ENCODE measurements at regions not wholly inside any gene's neighbourhood (a gene's known extent, or its start where the extent isn't known, plus 50 kb on each side); places are given as distances from the start of the nearest gene placed in this dataset.

DNA sequence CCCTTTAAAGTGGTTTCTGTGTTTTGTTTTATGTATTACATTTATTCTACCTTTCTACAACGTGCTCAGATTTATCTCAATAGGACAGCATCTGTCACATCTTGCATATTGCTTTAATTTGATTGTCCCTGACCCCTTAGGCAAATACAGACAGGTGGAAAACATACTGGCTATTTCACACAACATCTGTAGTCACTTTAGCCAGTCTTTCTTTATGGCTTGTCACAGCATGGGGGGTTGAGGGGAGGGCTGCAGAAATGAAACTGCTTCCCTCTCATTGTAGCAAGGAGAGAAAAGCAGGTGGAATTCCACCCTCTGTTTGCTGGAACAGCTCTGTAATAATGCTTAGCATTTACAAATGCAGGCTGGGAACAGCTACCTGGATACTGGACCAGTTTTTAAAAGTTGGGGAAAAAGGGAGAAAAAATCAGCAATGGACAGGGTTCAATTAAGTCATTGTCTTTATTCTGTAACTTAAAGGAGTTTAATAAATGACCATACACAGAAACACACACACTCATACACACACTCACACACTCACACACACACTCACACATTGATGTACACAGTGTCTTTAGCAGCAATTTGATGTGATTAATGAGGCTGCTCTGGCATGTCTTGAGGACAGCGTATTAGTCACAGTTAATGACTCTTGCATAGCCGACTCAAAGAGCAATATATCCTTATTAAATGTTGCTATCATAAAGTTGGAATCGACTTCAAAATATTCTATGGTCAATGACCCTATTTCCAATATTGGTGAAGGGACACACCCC is 283.7 kb upstream of the GBE1 start:
- H3K36me3 Mint-ChIP-seq, result no peaks in the 10 kb centered on the region

DNA sequence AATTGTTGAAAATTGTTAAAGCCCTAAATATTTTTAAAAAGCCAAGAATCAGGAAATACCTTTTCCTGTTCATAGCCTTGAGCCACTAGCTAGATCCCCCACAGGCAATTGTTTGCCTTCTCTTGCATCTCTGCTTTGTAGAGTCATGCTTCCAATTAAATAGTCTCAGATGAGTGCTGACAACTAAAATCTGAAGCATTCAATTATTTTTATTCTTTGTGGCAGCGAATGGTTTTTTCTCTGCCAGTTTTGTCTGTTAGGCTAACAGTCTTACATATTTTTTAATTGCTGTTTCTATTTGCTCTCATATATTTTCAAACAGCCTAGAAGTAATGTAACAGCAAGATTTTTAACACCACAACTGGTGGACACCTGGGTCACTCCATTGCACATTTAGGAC is 277.1 kb upstream of the GBE1 start:
- no peak for ATAC-seq

More for the DNA sequence above, 283.7 kb upstream of the GBE1 start:
- H3K4me3 Mint-ChIP-seq, result no peak overlapping the region
- no peak overlapping the region for H3K27ac Mint-ChIP-seq
- no peaks in the 10 kb centered on the region for H3K27me3 Mint-ChIP-seq
- no peaks in the 10 kb centered on the region for H3K4me1 Mint-ChIP-seq
- H3K9me3 Mint-ChIP-seq, result peaks cover 2% of the 10 kb centered on the region
- ATAC-seq, result no peak

DNA sequence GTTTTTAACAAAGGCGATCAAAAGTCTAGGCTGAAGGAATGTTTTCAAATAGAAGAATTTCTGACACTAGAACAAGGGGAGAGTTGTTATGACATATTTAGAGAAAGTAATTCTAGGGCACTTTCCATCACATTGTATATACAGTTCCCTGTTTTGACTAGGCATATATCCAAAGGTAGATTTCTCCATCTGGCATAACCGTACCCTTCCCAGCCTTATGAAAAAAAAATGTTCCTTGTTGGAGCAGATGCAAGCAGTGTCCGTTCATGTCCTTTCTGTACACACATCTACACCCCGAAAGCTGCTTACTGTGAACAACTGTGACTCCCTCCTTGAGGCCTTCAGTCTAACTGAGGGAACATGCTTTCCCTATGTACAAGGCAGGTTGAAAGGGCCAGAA is 271.7 kb upstream of the GBE1 start:
- Mint-ChIP-seq H3K27ac (no peak overlapping the region), H3K36me3 (no peaks in the 10 kb centered on the region), H3K4me3 (no peak overlapping the region), H3K4me1 (no peaks in the 10 kb centered on the region), H3K27me3 (no peaks in the 10 kb centered on the region), H3K9me3 (no peaks in the 10 kb centered on the region)
- no peak for ATAC-seq

More for the DNA sequence above, 277.1 kb upstream of the GBE1 start:
- Mint-ChIP-seq H3K4me1 (no peaks in the 10 kb centered on the region), H3K4me3 (no peak overlapping the region), H3K27ac (no peak overlapping the region), H3K27me3 (no peaks in the 10 kb centered on the region), H3K9me3 (no peaks in the 10 kb centered on the region), H3K36me3 (no peaks in the 10 kb centered on the region)

DNA sequence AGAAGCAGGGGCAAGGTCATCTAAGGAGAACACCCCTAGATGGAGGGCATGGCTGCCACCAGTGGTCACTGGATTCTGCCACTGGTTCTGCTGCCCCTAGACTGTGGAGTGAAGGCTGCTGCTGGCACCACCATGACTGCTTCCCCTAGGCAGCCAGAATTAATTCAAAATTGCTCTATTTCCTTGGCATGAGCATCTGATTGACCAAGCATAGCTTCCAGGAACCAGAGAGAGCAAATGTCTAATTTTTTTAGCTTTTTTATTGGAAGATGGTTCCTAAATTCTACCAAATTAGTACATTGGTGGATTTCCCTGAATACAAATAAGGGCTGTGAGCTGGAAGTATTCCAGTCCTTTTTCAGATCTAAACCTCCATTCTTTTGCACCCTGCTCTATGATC is 270.2 kb upstream of the GBE1 start:
- H3K4me1 Mint-ChIP-seq, result no peaks in the 10 kb centered on the region
- no peak for ATAC-seq
- no peaks in the 10 kb centered on the region for H3K9me3 Mint-ChIP-seq
- H3K27ac Mint-ChIP-seq, result no peak overlapping the region
- no peaks in the 10 kb centered on the region for H3K36me3 Mint-ChIP-seq
- no peak overlapping the region for H3K4me3 Mint-ChIP-seq
- H3K27me3 Mint-ChIP-seq, result no peaks in the 10 kb centered on the region

DNA sequence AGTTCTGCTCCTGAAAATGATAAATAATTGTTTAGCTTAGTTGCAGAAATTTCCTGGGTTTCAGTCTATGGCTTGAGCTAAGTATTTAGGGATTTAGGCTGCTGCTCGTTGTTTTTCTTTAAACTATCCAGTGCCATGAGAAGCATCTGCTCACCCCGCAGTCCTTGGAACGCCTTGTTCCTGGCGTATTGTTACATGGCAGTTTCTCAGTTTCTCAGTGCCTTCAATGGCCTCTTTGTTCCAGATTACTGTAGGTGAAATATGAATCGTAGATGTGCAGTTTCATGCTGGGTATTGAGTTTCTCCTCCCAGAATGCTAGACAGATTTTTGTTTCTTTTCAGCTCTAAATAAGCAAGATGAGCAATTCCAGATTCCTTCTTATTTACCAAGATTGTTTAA is 269.5 kb upstream of the GBE1 start:
- Mint-ChIP-seq H3K9me3 (peaks cover 4% of the 10 kb centered on the region), H3K4me3 (no peak overlapping the region), H3K27me3 (no peaks in the 10 kb centered on the region), H3K27ac (no peak overlapping the region), H3K4me1 (no peaks in the 10 kb centered on the region), H3K36me3 (no peaks in the 10 kb centered on the region)
- no peak for ATAC-seq

DNA sequence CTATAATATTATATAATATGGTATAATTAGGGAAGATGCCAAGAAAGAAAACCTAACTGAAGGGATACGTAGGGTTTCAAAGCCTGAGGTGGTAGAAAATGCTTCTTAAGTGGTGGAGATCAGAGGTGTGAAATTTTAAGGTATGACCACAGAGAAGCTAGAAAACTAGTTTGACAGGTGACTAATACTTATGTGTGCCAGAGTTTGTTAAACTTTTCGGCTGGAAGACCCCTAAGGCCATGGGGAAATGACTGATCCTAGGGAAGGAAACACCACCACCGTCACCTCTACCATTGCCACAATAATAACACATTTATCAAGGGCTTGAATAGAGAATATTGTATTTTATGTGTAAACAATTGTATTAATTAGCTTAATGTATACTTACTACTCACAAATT is 261.4 kb upstream of the GBE1 start:
- Mint-ChIP-seq H3K27me3 (no peaks in the 10 kb centered on the region), H3K4me1 (peaks cover 7% of the 10 kb centered on the region), H3K4me3 (no peak overlapping the region), H3K9me3 (peaks cover 6% of the 10 kb centered on the region), H3K36me3 (no peaks in the 10 kb centered on the region), H3K27ac (no peak overlapping the region)
- no peak for ATAC-seq

DNA sequence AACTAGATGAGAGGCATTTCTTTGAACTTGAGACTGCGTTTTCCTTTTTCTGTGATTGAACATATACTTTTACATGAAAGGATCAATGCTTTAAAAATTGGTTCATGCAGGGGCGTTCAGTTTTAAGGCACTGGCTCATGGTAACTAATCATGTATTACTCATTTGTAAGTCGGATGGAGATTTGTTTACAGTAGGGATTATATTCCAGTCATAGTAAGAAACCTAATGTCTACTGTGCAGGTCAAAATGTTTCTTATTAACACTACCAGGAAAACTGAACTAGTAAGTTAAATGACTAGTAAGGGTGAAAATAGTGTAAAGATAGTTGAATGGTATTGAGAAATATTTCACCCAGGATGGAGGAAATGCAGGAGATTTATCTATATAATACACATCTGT is 258.8 kb upstream of the GBE1 start:
- Mint-ChIP-seq H3K4me3 (no peak overlapping the region), H3K27me3 (no peaks in the 10 kb centered on the region), H3K36me3 (no peaks in the 10 kb centered on the region), H3K9me3 (peaks cover 2% of the 10 kb centered on the region), H3K4me1 (peaks cover 5% of the 10 kb centered on the region), H3K27ac (no peak overlapping the region)
- ATAC-seq, result no peak

DNA sequence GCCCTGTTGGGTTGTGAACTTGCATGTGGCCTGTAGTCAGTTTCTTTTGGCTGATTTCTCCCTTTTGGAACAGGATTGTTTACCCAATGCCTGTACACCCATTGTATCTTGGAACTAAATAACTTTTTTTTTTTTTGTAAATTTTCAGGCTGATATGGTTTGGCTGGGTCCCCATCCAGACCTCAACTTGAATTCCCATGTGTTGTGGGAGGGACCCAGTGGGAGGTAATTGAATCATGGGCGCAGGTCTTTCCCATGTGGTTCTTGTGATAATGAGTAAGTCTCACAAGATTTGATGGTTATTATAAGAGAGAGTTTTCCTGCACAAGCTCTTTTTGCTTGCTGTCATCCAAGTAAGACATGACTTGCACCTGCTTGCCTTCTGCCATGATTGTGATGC is 253.8 kb upstream of the GBE1 start:
- Mint-ChIP-seq H3K4me3 (no peak overlapping the region), H3K4me1 (no peaks in the 10 kb centered on the region), H3K9me3 (peaks cover 10% of the 10 kb centered on the region), H3K27me3 (no peaks in the 10 kb centered on the region), H3K36me3 (no peaks in the 10 kb centered on the region), H3K27ac (no peak overlapping the region)
- ATAC-seq, result no peak

DNA sequence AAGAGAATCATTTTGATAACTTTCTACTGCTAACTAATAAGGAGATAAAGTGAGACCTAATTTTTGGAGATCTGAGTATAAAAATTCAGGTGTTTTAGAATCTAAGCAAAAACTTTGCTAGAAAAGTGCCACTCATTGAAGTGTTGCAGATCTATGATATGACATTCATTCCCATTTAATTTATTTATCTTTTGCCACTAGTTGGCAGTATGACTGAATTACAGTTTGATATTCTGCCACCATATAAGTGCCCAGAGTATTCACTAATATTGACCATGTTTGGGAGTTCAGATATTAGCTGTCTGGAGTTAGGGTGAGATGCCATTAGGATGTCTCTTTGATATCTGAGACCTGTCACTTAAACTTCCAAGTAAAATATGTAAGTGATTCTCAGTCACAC is 251.3 kb upstream of the GBE1 start:
- Mint-ChIP-seq H3K36me3 (no peaks in the 10 kb centered on the region), H3K4me1 (no peaks in the 10 kb centered on the region), H3K27me3 (no peaks in the 10 kb centered on the region), H3K4me3 (no peak overlapping the region), H3K9me3 (peaks cover 8% of the 10 kb centered on the region), H3K27ac (no peak overlapping the region)
- ATAC-seq, result no peak

DNA sequence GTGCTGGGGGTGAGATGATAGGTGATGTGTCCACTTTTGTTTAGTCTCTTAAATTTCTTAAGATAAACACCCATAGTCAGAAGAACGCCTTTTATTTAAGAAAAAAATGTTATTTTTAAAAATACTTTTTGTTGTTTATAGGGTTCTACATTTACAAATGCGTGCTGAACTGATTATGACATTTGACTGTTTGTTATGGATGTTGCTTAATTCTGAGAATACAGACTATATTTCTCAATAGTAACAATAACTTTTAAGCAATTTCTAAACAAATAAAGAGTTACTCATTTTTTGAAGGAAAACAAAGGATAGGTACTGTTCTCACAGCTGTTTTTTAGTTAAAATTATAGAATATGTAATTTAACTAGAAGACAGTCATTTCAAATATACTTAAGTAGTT is 249.9 kb upstream of the GBE1 start:
- Mint-ChIP-seq H3K9me3 (peaks cover 15% of the 10 kb centered on the region), H3K27me3 (no peaks in the 10 kb centered on the region), H3K4me3 (no peak overlapping the region), H3K36me3 (no peaks in the 10 kb centered on the region), H3K27ac (no peak overlapping the region), H3K4me1 (no peaks in the 10 kb centered on the region)
- no peak for ATAC-seq

DNA sequence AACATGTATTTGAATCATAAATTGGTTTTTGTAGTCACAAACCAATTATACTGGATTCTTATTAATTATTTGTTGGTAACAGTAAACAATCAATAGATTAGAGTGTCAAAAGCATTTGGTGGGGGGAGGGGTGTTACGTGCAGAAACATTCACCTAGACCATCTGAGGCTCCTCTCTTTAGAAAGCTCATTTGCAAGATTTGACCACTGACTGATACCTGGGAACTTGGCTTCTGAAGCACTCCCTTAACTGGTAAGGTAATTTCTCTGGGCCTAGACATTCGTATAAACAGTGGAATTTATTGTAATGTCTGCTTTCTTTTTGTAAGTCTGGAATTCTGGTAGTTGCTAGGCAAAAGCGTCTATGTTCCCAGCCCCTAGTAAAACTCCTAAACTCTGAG is 243.8 kb upstream of the GBE1 start:
- Mint-ChIP-seq H3K4me1 (no peaks in the 10 kb centered on the region), H3K9me3 (peaks cover 7% of the 10 kb centered on the region), H3K36me3 (no peaks in the 10 kb centered on the region), H3K27ac (no peak overlapping the region), H3K27me3 (no peaks in the 10 kb centered on the region), H3K4me3 (no peak overlapping the region)
- ATAC-seq, result no peak

DNA sequence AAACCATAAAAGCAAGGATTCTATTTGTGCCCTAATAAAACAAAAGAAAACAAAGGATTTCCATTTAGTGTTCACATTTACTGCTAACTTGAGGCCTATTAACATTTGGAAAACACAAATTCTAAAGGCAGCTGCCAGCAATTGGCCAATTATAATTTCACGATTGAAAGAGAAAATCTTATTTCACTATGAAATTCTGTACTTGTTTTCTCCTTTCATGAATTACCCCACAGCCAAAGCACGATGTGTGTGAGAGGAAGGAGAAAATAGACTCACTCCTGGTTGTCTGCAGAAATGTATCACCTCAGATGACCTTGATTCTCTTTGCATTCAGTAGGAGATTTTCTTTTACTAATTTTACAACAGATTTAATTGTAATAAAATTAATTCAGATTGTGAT is 242.8 kb upstream of the GBE1 start:
- Mint-ChIP-seq H3K4me3 (no peak overlapping the region), H3K9me3 (peaks cover 7% of the 10 kb centered on the region), H3K36me3 (no peaks in the 10 kb centered on the region), H3K27me3 (no peaks in the 10 kb centered on the region), H3K27ac (no peak overlapping the region), H3K4me1 (no peaks in the 10 kb centered on the region)
- no peak for ATAC-seq

DNA sequence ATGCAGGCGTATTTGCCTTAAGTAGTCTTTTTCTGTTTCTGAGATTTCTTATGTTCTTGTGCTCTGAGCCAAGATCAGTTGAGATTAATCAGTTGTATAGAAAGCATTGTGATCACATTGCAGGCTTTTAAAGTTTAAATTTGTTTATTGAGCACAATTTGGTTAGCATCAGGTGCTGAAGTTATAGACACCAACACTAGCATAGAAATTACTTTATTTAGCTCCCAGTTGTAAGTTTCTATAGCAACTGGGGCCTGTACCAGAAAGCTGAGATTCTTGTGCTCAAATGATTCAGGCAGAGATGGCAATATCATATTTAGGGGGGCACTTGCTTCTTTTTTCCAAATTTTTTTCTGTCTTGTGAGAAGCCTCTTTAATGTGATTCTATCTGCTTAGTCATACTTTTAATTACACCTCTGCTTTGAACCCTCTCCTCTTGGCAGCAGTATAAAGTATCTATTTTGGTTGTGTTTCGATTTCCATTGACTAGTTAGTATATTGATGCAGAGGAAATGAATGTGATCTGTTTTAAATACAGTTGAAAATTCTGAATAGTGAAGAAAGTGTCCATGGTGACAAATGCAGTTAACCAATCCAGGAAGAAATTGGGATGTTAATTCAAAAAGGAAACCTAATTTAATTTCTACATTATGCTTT is 241.7 kb upstream of the GBE1 start:
- H3K4me3 Mint-ChIP-seq, result no peak overlapping the region
- ATAC-seq, result no peak
- no peak overlapping the region for H3K27ac Mint-ChIP-seq
- H3K9me3 Mint-ChIP-seq, result peaks cover 7% of the 10 kb centered on the region
- no peaks in the 10 kb centered on the region for H3K36me3 Mint-ChIP-seq
- no peaks in the 10 kb centered on the region for H3K27me3 Mint-ChIP-seq
- no peaks in the 10 kb centered on the region for H3K4me1 Mint-ChIP-seq

DNA sequence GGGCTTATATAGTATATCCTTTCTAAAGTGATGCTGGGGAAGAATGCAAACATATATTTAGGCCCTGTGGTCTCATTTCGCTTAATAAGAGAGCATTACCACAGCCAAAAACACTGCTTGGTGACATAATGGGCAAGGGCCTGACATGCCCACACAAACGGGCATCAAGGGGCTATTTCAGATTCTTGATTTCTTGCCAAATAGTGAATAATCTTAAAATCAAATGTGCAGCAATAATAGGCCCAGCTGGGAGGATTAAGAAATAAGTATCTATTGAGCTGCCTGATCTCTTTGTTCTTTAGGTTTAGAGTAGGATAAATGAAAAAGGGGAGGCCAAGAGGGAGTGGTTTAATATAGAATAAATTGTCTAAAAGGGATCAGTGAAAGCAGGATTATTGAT is 241.0 kb upstream of the GBE1 start:
- Mint-ChIP-seq H3K9me3 (peaks cover 5% of the 10 kb centered on the region), H3K4me3 (no peak overlapping the region), H3K4me1 (no peaks in the 10 kb centered on the region), H3K27me3 (no peaks in the 10 kb centered on the region), H3K27ac (no peak overlapping the region), H3K36me3 (no peaks in the 10 kb centered on the region)
- no peak for ATAC-seq

DNA sequence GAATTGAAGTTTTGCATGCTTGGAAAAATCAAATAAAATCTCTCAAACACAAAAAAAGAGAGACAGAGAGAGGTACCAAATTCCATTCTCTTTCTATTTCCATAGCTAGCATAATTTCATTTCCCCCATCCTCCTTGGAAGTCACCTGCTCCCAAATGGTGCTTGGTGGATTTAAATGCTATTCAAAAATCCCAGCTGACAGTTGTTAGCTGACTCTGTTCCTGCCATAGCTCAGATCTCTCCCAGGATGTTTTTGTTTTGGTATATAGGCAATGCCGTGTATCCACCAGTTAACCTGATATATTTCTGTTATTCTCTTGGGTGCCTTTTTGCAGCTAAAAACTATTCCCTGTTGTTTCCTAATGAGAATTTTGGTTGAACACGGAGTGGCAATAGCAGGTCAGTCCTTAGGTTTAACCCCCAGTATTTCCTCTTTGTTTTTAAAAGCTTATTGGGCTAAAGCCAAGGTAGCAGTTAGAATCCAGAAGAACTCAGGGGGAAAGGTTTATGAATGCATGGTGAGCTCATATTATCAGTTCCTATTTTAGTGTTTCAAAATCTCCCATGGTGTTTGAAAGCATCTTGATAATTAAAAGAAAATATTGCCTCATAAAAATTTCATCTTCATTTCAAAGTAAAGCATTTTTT is 240.0 kb upstream of the GBE1 start:
- H3K27me3 Mint-ChIP-seq, result no peaks in the 10 kb centered on the region
- no peak for ATAC-seq
- no peaks in the 10 kb centered on the region for H3K9me3 Mint-ChIP-seq
- no peak overlapping the region for H3K4me3 Mint-ChIP-seq
- H3K27ac Mint-ChIP-seq, result no peak overlapping the region
- no peaks in the 10 kb centered on the region for H3K4me1 Mint-ChIP-seq
- no peaks in the 10 kb centered on the region for H3K36me3 Mint-ChIP-seq

DNA sequence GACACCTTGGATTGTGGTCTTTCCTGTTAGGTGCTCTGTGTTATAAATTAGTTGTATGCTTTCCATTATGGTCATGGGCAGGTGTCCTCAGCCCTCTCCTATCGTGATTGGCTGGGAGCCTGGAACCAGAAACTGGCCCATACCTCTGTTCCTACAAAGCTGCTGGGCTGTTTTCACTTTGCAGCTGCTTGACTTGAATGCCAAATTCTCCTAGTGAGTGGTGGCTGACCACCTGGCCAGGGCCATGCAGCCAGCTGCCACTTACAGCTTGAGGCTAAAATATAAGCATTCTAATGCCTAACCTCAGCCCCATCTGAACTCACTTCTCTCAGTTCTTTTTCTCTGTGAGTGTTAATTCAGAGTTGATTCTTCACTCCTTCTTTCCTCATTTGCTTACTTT is 239.3 kb upstream of the GBE1 start:
- no peaks in the 10 kb centered on the region for H3K9me3 Mint-ChIP-seq
- ATAC-seq, result no peak
- H3K36me3 Mint-ChIP-seq, result no peaks in the 10 kb centered on the region
- no peak overlapping the region for H3K4me3 Mint-ChIP-seq
- H3K27me3 Mint-ChIP-seq, result no peaks in the 10 kb centered on the region
- H3K4me1 Mint-ChIP-seq, result no peaks in the 10 kb centered on the region
- no peak overlapping the region for H3K27ac Mint-ChIP-seq

All from stimulated activated memory B cell treated with anti-CD40 and anti-IgM and Interleukin-4, amounts not matched to agents 10 μg/mL and 1 μg/mL and 100 μg/mL, for 72 hours (primary cell).